HG02642 (cell line): ENCODE measurements at regions not wholly inside any gene's neighbourhood (a gene's known extent, or its start where the extent isn't known, plus 50 kb on each side); places are given as distances from the start of the nearest gene placed in this dataset.
"Not testable (repeated sequence)": the region's sequence is repeated elsewhere in the genome, so short reads cannot be mapped to it uniquely, and the experiment has no call there.

ENCODE experiments used
- ATAC-seq: cut with Tn5 transposase; IDR thresholded peaks from one replicate; pipeline ENCODE4 v1.9.1; 2021; ENCODE audit warnings: mild to moderate bottlenecking; ENCODE audit not compliant: unreplicated experiment, poor library complexity

GRCh38 chr12:42030588-42030987 lies 114.1 kb downstream of the GXYLT1 start:
- no peak for ATAC-seq

- ATAC-seq, result no peak
Observed at GRCh38 chr12:42027546-42027945, 117.1 kb downstream of the GXYLT1 start.

DNA sequence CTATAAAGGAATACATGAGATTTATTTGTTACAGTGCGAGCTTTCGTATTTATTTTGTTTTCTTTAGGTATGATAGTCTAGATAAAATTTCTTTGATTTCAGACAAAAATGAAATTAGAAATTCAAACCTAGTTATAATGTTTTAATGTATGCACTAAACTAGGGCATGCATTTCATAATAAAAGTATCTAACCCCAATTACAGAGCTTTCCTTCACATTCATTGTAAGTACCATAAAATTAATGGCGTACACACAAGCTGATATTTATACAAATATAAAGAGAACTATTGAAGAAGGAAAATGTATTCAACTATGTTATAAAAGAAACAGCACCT lies 120.2 kb downstream of the GXYLT1 start:
- ATAC-seq, result no peak

DNA sequence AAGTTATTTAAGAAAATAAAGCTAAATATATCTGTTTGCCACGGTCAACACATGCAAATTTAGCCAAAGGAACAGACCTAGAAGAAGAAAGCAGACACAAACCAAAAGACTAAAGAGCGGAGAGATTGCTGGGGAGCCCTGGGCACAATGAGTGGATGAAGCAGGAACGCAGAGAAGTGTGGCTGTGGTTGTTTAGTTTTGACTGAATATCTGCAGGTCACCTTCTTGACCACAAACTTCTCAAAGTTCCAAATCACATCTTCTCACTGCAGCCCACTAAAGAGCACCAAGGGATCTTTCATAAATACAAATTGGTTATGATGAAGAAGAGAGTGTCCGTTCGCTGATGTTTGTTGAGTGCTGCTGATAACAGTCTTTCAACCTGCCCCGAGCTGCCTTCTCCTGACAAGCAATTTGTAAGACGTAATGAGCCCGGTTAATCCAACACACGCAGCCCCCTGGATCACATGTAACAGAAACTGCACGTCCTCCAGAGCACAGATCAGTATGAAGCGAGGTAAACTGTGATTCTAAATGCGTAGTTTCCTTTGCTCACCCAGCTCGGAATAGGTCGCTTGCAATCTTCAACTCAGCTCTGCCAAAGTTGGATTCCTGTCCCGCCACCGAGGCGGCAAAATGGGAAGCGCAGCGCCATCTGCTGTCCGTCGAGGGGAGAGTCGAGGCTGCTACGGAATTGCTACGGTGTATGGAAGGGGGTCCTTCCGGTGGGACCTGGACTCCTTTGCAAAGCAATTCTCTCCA lies 120.8 kb downstream of the GXYLT1 start:
- ATAC-seq, result peak; percentile 93

DNA sequence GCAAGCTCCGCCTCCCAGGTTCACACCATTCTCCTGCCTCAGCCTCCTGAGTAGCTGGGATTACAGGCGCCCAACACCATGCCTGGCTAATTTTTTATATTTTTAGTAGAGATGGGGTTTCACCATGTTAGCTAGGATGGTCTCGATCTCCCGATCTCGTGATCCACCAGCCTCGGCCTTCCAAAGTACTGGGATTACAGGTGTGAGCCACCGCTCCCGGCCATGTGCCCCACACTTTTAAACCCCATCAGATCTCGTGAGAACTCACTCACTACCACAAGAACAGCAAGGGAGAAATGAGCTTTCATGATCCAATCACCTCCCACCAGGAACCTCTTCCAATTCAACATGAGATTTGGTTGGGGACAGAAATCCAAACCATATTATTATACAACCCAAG lies 122.7 kb downstream of the GXYLT1 start:
- not testable (repeated sequence) for ATAC-seq

DNA sequence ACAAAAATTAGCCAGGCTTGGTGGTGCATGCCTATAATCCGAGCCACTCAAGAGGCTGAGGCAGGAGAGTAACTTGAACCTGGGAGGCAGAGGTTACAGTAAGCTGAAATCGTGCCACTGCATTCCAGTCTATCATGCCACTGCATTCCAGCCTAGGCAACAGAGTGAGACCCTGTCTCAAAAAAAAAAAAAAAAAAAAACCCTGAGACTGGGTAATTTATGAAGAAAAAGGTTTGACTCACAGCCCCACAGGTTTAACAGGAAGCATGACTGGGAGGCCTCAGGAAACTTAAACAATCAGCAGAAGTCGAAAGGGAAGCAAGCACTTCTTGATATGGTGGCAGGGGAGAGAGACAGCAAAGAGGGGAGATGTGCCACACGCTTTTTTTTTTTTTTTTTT lies 123.2 kb downstream of the GXYLT1 start:
- ATAC-seq, result no peak

GRCh38 chr12:42020226-42020625 lies 124.4 kb downstream of the GXYLT1 start:
- ATAC-seq, result no peak

GRCh38 chr12:42019746-42020145 lies 124.9 kb downstream of the GXYLT1 start:
- ATAC-seq, result no peak

DNA sequence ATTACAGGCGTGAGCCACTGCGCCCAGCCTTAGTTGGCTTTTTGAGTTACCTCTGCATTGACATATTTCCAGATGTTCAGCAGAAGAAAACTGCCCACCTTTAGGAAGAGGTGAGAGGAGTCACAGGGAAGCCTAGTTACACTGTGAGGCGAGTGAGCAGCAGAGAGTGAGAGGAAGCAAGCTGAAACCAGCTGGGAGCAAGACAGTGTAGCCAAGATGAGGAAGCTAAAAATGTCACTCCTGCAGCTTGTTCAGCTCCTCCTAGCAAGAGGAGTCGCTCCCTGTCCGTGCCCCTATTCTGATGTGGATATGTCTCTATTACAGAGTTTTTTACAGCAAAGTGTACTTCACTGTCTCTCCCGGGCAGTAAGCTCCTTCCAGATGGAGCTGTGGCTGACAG lies 127.6 kb downstream of the GXYLT1 start:
- no peak for ATAC-seq

- no peak for ATAC-seq
Observed at GRCh38 chr12:42015051-42015461, 129.6 kb downstream of the GXYLT1 start.

DNA sequence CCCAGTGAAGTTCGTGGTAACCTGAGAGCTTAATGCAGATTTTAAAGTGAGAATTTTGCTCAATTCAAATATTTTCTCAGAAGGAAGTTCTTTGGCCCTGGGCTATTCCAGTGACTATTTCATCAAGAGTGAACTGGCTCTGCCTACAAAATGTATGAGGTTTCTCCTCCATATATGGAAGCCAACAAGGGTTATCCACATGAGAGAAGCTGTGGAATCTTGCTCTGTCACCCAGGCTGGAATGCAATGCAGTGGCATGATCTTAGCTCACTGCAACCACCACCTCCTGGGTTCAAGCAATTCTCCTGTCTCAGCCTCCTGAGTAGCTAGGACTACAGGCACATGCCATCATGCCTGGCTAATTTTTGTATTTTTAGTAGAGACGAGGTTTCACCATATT lies 132.2 kb downstream of the GXYLT1 start:
- ATAC-seq, result not testable (repeated sequence)

GRCh38 chr12:42010715-42011114 lies 134.0 kb downstream of the GXYLT1 start:
- no peak for ATAC-seq

GRCh38 chr12:42010257-42010656 lies 134.4 kb downstream of the GXYLT1 start:
- ATAC-seq, result no peak

- ATAC-seq, result no peak
Observed at GRCh38 chr12:42008996-42009395, 135.7 kb downstream of the GXYLT1 start.

GRCh38 chr12:42003031-42003430 lies 141.6 kb downstream of the GXYLT1 start:
- ATAC-seq, result no peak

DNA sequence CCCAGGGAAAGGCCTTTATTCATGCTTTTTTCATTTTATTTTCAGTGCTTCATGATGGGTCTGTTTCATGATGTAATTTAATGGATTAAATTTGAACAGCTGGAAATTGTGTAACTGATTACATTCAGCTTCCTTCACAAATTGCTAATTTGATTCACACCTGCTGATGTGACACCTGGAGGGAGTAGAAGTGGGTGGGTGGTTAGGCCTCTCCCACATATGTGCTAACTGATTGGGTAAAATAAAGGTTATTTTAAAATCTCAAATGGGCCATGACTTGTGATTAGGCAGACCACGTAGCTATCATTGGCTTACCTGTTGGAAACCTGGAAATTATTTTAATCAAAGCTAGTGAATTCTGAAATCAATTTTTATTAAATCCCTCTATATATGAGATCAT lies 142.1 kb downstream of the GXYLT1 start:
- ATAC-seq, result no peak

- no peak for ATAC-seq
Observed at GRCh38 chr12:41998436-41998835, 146.2 kb downstream of the GXYLT1 start.

DNA sequence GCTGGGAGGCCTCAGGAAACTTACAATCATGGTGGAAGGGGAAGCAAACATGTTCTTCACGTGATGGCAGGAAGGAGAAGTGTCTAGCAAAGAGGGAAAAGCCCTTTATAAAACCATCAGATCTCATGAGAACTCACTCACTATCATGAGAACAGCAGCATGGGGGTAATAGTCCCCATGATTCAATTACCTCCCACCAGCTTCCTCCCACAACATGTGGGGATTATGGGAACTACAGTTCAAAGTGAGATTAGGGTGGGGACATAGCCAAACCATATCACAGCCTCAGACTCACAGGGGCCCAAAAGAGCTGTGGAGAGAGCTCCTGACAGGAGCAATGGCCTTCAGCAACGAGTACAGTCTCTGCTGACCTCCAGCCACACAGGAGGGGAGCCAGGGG lies 151.4 kb downstream of the GXYLT1 start:
- ATAC-seq, result no peak

DNA sequence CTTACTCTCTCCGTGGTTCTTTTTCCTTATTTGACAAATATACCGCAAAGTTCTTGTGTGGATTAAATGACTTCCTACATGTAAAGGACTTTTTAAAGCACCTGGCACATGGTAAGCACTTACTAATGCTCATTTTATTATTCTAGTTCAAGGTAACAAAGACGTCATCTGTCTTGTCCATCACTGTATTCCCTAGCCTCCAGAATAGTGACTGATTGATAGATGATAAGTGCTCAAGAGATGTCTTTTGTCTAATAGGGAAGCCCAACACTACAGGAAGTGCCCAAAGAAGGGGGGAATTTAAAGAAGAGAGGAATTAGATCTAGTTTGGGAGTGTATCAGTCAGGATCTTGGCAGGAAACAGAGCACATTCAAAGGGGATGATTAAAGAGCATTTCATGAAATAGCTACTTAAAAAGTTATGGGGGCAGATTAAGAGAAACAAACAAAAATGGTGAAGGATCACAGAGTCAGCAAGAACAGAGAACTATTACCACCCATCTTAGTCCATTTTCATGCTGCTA lies 151.9 kb downstream of the GXYLT1 start:
- ATAC-seq, result no peak

GRCh38 chr12:41992022-41992421 lies 152.7 kb downstream of the GXYLT1 start:
- no peak for ATAC-seq

DNA sequence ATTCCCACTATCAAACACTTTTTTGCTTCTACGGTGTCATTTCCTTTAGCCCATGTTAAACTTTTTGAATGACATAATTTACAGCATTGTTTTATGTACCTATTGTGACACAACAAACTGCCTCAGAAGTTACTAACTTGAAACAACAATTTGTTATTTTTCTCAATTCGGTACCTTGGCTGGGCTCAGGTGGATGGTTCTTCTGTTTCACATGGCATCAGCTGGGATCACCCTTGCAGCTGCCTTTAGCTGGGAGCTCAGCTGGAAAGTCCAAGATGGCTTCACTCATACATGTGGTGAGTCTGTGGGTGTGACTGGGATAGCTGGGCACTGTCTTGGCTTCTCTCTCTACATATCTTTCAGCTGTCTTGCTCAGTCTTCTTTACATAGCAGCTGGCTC lies 156.0 kb downstream of the GXYLT1 start:
- no peak for ATAC-seq

DNA sequence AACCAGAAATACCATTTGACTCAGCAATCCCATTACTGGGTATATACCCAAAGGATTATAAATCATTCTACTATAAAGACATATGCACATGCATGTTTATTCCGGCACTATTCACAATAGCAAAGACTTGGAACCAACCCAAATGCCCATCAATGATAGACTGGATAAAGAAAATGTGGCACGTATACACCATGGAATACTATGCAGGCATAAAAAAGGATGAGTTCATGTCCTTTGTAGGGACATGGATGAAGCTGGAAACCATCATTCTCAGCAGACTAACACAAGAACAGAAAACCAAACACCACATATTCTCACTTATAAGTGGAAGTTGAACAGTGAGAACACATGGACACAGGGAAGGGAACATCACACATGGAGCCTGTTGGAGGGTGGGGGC lies 158.2 kb downstream of the GXYLT1 start:
- ATAC-seq, result not testable (repeated sequence)
